Caco-2 (cell line): ENCODE measurements at regions not wholly inside any gene's neighbourhood (a gene's known extent, or its start where the extent isn't known, plus 50 kb on each side); places are given as distances from the start of the nearest gene placed in this dataset.

Source experiments
- BruUV-seq: library from RNA; stranded (reverse); fragments of 400-500 nt; replicated peaks from 2 replicates; lab custom pipeline; 2021; lab: Mats Ljungman, UMichigan
- CTCF ChIA-PET: fragments of 300-600 bp; sonication (Branson Sonifier 250); formaldehyde crosslinking; loops from one replicate; lab custom pipeline; 2022; ENCODE audit warnings: antibody characterized with exemption; lab: Charles Lee
- POLR2A ChIA-PET: fragments of 300-600 bp; sonication (Branson Sonifier 250); formaldehyde crosslinking; loops from one replicate; lab custom pipeline; 2022; ENCODE audit warnings: antibody characterized with exemption; lab: Charles Lee
- DNase-seq, 2 experiments: peaks; one replicate each; pipeline versions ENCODE4 v3.0.0 to v3.0.0-alpha.2; 2020 to 2022
- H3K27me3 ChIP-seq: replicated peaks from 2 replicates; pipeline ENCODE4 v1.6.0; 2011; ENCODE audit warnings: low read length; ENCODE audit not compliant: control insufficient read depth, insufficient read depth
- H3K36me3 ChIP-seq: 2 replicates; pipeline ENCODE4 v1.5.1; 2011; ENCODE audit warnings: low read length; ENCODE audit not compliant: control insufficient read depth, insufficient read depth
- H3K4me1 ChIP-seq: fragments of 250-450 bp; sonication (Bioruptor Pico); 2 replicates; pipeline ENCODE4 v1.5.1; 2020; ENCODE audit warnings: mild to moderate bottlenecking
- H3K4me3 ChIP-seq: 2 replicates; pipeline ENCODE4 v1.5.1; 2011; ENCODE audit warnings: low read depth, mild to moderate bottlenecking, control low read depth, low read length
- H3K9me3 ChIP-seq: fragments of 250-450 bp; sonication (Bioruptor Pico); 2 replicates; pipeline ENCODE4 v1.5.1; 2020; ENCODE audit warnings: mild to moderate bottlenecking, moderate library complexity
- H3K27ac Mint-ChIP-seq: one replicate; pipeline ENCODE4 v1.8.0; 2022; ENCODE audit warnings: mixed read lengths; ENCODE audit not compliant: unreplicated experiment
- H3K27me3 Mint-ChIP-seq: one replicate; pipeline ENCODE4 v1.8.0; 2022; ENCODE audit warnings: mixed read lengths; ENCODE audit not compliant: insufficient read depth, unreplicated experiment
- H3K36me3 Mint-ChIP-seq: one replicate; pipeline ENCODE4 v1.8.0; 2022; ENCODE audit warnings: mild to moderate bottlenecking, mixed read lengths; ENCODE audit not compliant: insufficient read depth, unreplicated experiment
- H3K4me1 Mint-ChIP-seq: one replicate; pipeline ENCODE4 v1.8.0; 2022; ENCODE audit warnings: low read depth, mixed read lengths; ENCODE audit not compliant: unreplicated experiment
- H3K4me3 Mint-ChIP-seq: one replicate; pipeline ENCODE4 v1.8.0; 2022; ENCODE audit warnings: mild to moderate bottlenecking, moderate library complexity, mixed read lengths; ENCODE audit not compliant: unreplicated experiment
- H3K9me3 Mint-ChIP-seq: one replicate; pipeline ENCODE4 v1.8.0; 2022; ENCODE audit warnings: mixed read lengths; ENCODE audit not compliant: unreplicated experiment
- intact Hi-C: fragments of 100-400 bp; cut with micrococcal nuclease; formaldehyde crosslinking; loops from one replicate; pipeline ENCODE4 v1.10.0; 2022; ENCODE audit not compliant: unreplicated experiment
- TF ChIP-seq, protein P1 (sequence below), 2 experiments: fragments of 200-600 bp in 1 of 2; IDR thresholded peaks; 1 replicate in 1 of 2; 2 replicates in 1 of 2; pipeline versions ENCODE4 v1.5.1 to v1.8.0; 2011 to 2022; ENCODE audit warnings: antibody characterized with exemption in 1 of 2, control low read depth in 1 of 2, inconsistent platforms in 1 of 2, low read depth in 1 of 2, low read length in 1 of 2, mild to moderate bottlenecking in 1 of 2, moderate library complexity in 1 of 2; ENCODE audit not compliant: insufficient read depth in 1 of 2, severe bottlenecking in 1 of 2, unreplicated experiment in 1 of 2

- Mint-ChIP-seq H3K4me1 (no peaks in the 10 kb centered on the region), H3K27ac (no peak overlapping the region), H3K9me3 (no peaks in the 10 kb centered on the region), H3K27me3 (no peaks in the 10 kb centered on the region), H3K4me3 (no peak overlapping the region), H3K36me3 (no peaks in the 10 kb centered on the region)
- no peak for DNase-seq
- BruUV-seq = no TSS peak
- H3K4me1 ChIP-seq = no peaks in the 10 kb centered on the region
- H3K36me3 ChIP-seq = no peaks in the 10 kb centered on the region
- TF ChIP-seq, protein P1, sequence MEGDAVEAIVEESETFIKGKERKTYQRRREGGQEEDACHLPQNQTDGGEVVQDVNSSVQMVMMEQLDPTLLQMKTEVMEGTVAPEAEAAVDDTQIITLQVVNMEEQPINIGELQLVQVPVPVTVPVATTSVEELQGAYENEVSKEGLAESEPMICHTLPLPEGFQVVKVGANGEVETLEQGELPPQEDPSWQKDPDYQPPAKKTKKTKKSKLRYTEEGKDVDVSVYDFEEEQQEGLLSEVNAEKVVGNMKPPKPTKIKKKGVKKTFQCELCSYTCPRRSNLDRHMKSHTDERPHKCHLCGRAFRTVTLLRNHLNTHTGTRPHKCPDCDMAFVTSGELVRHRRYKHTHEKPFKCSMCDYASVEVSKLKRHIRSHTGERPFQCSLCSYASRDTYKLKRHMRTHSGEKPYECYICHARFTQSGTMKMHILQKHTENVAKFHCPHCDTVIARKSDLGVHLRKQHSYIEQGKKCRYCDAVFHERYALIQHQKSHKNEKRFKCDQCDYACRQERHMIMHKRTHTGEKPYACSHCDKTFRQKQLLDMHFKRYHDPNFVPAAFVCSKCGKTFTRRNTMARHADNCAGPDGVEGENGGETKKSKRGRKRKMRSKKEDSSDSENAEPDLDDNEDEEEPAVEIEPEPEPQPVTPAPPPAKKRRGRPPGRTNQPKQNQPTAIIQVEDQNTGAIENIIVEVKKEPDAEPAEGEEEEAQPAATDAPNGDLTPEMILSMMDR (IDR thresholded peaks at IDR 0.05; ENCODE audit: insufficient read depth in 1 of 2, low read depth in 1 of 2, low read length in 1 of 2, severe bottlenecking in 1 of 2, unreplicated experiment in 1 of 2) = no peak
- intact Hi-C loops = no loop called here
- no peaks in the 10 kb centered on the region for H3K27me3 ChIP-seq
- POLR2A ChIA-PET = no interaction called here
- H3K9me3 ChIP-seq = no peaks in the 10 kb centered on the region
- CTCF ChIA-PET = no interaction called here
- no peak overlapping the region for H3K4me3 ChIP-seq
These were observed 676.9 kb downstream of the HACE1 start for GRCh38 chr6:104182811-104183210.

- H3K9me3 ChIP-seq = no peaks in the 10 kb centered on the region
- H3K4me3 Mint-ChIP-seq = no peak overlapping the region
- no peaks in the 10 kb centered on the region for H3K9me3 Mint-ChIP-seq
- intact Hi-C loops = loop anchor here (5.0 kb wide), 1 partner anchor 59 kb away; no protein-coding TSS in a partner anchor
- peak in 1 of 2 experiments; percentile 35 for DNase-seq
- ChIA-PET POLR2A (no interaction called here), CTCF (no interaction called here)
- H3K4me1 Mint-ChIP-seq = no peaks in the 10 kb centered on the region
- peaks cover 5% of the 10 kb centered on the region; the same call in 1 of the 2 replicates for H3K4me1 ChIP-seq
- no TSS peak for BruUV-seq
- TF ChIP-seq, protein P1 (IDR thresholded peaks at IDR 0.05; ENCODE audit: insufficient read depth in 1 of 2, low read depth in 1 of 2, low read length in 1 of 2, severe bottlenecking in 1 of 2, unreplicated experiment in 1 of 2) = no peak
- no peaks in the 10 kb centered on the region for H3K27me3 Mint-ChIP-seq
- H3K36me3 ChIP-seq = no peaks in the 10 kb centered on the region
- no peaks in the 10 kb centered on the region for H3K27me3 ChIP-seq
- no peak overlapping the region for H3K27ac Mint-ChIP-seq
- no peak overlapping the region for H3K4me3 ChIP-seq
- H3K36me3 Mint-ChIP-seq = no peaks in the 10 kb centered on the region
These were observed 686.1 kb downstream of the HACE1 start for GRCh38 chr6:104173668-104174067.

GRCh38 chr6:104170401-104170800 is 689.3 kb downstream of the HACE1 start:
- TF ChIP-seq, protein P1 (IDR thresholded peaks at IDR 0.05; ENCODE audit: insufficient read depth in 1 of 2, low read depth in 1 of 2, low read length in 1 of 2, severe bottlenecking in 1 of 2, unreplicated experiment in 1 of 2) = no peak
- Mint-ChIP-seq H3K36me3 (no peaks in the 10 kb centered on the region), H3K4me3 (no peak overlapping the region), H3K9me3 (peaks cover 20% of the 10 kb centered on the region), H3K4me1 (no peaks in the 10 kb centered on the region), H3K27ac (no peak overlapping the region), H3K27me3 (no peaks in the 10 kb centered on the region)
- DNase-seq = no peak
- intact Hi-C loops = loop anchor here (5.0 kb wide), 1 partner anchor 62 kb away; no protein-coding TSS in a partner anchor
- peaks cover 5% of the 10 kb centered on the region; the same call in 1 of the 2 replicates for H3K4me1 ChIP-seq
- H3K27me3 ChIP-seq = no peaks in the 10 kb centered on the region
- CTCF ChIA-PET = no interaction called here
- no peaks in the 10 kb centered on the region for H3K36me3 ChIP-seq
- no peak overlapping the region for H3K4me3 ChIP-seq
- no peaks in the 10 kb centered on the region for H3K9me3 ChIP-seq
- no TSS peak for BruUV-seq
- POLR2A ChIA-PET = no interaction called here
